Astrocyte (in vitro differentiated cells and primary cell): ENCODE measurements at regions not wholly inside any gene's neighbourhood (a gene's known extent, or its start where the extent isn't known, plus 50 kb on each side); places are given as distances from the start of the nearest gene placed in this dataset.

Source experiments
- CTCF ChIP-seq: IDR thresholded peaks from 2 replicates; pipeline ENCODE4 v1.5.1; 2011; ENCODE audit warnings: low read depth, mild to moderate bottlenecking, inconsistent platforms, low read length, moderate library complexity; ENCODE audit not compliant: insufficient read depth
- EZH2 ChIP-seq: IDR thresholded peaks from 2 replicates; pipeline ENCODE4 v1.6.1; 2012; ENCODE audit warnings: mild to moderate bottlenecking, low read length, inconsistent platforms; ENCODE audit not compliant: insufficient read depth

GRCh38 chr3:124419303-124419702, 310.9 kb upstream of the UMPS start:
- no peak for TF ChIP-seq CTCF
- TF ChIP-seq EZH2: no peak
